SW 1271 (cell line): ENCODE measurements at regions not wholly inside any gene's neighbourhood (a gene's known extent, or its start where the extent isn't known, plus 50 kb on each side); places are given as distances from the start of the nearest gene placed in this dataset.

Source experiments
- DNase-seq, 2 experiments: peaks; one replicate each; lab custom pipeline; 2025; lab: John Stamatoyannopoulos, UW

GRCh38 chr6:97815301-97815812 is 532.3 kb upstream of the MMS22L start:
- no peak for DNase-seq

GRCh38 chr6:97816526-97816925 is 533.5 kb upstream of the MMS22L start:
- DNase-seq = no peak

- DNase-seq = no peak
These were observed 536.7 kb upstream of the MMS22L start for GRCh38 chr6:97819710-97820109.

GRCh38 chr6:97820400-97820799 is 537.4 kb upstream of the MMS22L start:
- DNase-seq = no peak

- DNase-seq = no peak
These were observed 539.6 kb upstream of the MMS22L start for GRCh38 chr6:97822632-97823031.

- DNase-seq = no peak
These were observed 558.7 kb upstream of the MMS22L start for GRCh38 chr6:97841763-97842162.

- no peak for DNase-seq
These were observed 559.5 kb upstream of the MMS22L start for GRCh38 chr6:97842521-97842920.

- no peak for DNase-seq
These were observed 566.4 kb upstream of the MMS22L start for GRCh38 chr6:97849390-97849789.

GRCh38 chr6:97850458-97851212 is 567.6 kb upstream of the MMS22L start:
- DNase-seq = no peak

- no peak for DNase-seq
These were observed 580.7 kb upstream of the MMS22L start for GRCh38 chr6:97863697-97864096.

- no peak for DNase-seq
These were observed 581.4 kb upstream of the MMS22L start for GRCh38 chr6:97864366-97864765.

GRCh38 chr6:97864826-97865225 is 581.8 kb upstream of the MMS22L start:
- DNase-seq = no peak

GRCh38 chr6:97865612-97866011 is 582.6 kb upstream of the MMS22L start:
- no peak for DNase-seq

GRCh38 chr6:97866616-97867015 is 583.6 kb upstream of the MMS22L start:
- DNase-seq = no peak

- DNase-seq = no peak
These were observed 584.2 kb upstream of the MMS22L start for GRCh38 chr6:97867177-97867576.

- no peak for DNase-seq
These were observed 587.3 kb upstream of the MMS22L start for GRCh38 chr6:97870273-97870672.

- DNase-seq = no peak
These were observed 593.7 kb upstream of the MMS22L start for GRCh38 chr6:97876711-97877110.

GRCh38 chr6:97882755-97883154 is 599.7 kb upstream of the MMS22L start:
- no peak for DNase-seq

GRCh38 chr6:97885325-97885724 is 602.3 kb upstream of the MMS22L start:
- no peak for DNase-seq

- no peak for DNase-seq
These were observed 602.8 kb upstream of the MMS22L start for GRCh38 chr6:97885828-97886227.

GRCh38 chr6:97901531-97901930 is 618.5 kb upstream of the MMS22L start:
- no peak for DNase-seq

- no peak for DNase-seq
These were observed 626.4 kb upstream of the MMS22L start for GRCh38 chr6:97909380-97909779.

- no peak for DNase-seq
These were observed 630.7 kb upstream of the MMS22L start for GRCh38 chr6:97913721-97914120.

- DNase-seq = no peak
These were observed 631.9 kb upstream of the MMS22L start for GRCh38 chr6:97914912-97915311.
